Osteoblast (primary cell): ENCODE measurements at regions not wholly inside any gene's neighbourhood (a gene's known extent, or its start where the extent isn't known, plus 50 kb on each side); places are given as distances from the start of the nearest gene placed in this dataset.

Source experiments
- DNase-seq: peaks from one replicate; pipeline ENCODE4 v3.0.0; 2011; ENCODE audit warnings: low spot score, mixed read lengths; ENCODE audit not compliant: insufficient read length; ENCODE audit errors: missing footprints
- H2AFZ ChIP-seq: 2 replicates; pipeline ENCODE4 v1.6.0; 2011; ENCODE audit warnings: mild to moderate bottlenecking, low read length
- H3K27ac ChIP-seq: 2 replicates; pipeline ENCODE4 v1.5.1; 2011; ENCODE audit warnings: mild to moderate bottlenecking, low read depth, low read length, moderate library complexity
- H3K27me3 ChIP-seq: 2 replicates; pipeline ENCODE4 v1.6.0; 2012; ENCODE audit warnings: mild to moderate bottlenecking, control low read depth, inconsistent platforms, low read length, moderate library complexity; ENCODE audit not compliant: insufficient read depth
- H3K36me3 ChIP-seq: 2 replicates; pipeline ENCODE4 v1.5.1; 2011; ENCODE audit warnings: mild to moderate bottlenecking, low read length, control low read depth, moderate library complexity; ENCODE audit not compliant: insufficient read depth
- H3K4me1 ChIP-seq: 2 replicates; pipeline ENCODE4 v1.5.1; 2011; ENCODE audit warnings: mild to moderate bottlenecking, low read length, control low read depth, moderate library complexity; ENCODE audit not compliant: insufficient read depth
- H3K4me2 ChIP-seq: 2 replicates; pipeline ENCODE4 v1.6.0; 2011; ENCODE audit warnings: mild to moderate bottlenecking, low read length; ENCODE audit not compliant: insufficient read depth
- H3K4me3 ChIP-seq: fragments of 200-600 bp; sonication (generic); 3 replicates; pipeline ENCODE4 v1.5.1; 2012; ENCODE audit warnings: mild to moderate bottlenecking, low read length, inconsistent platforms; ENCODE audit not compliant: insufficient read depth
- H3K79me2 ChIP-seq: 2 replicates; pipeline ENCODE4 v1.6.0; 2012; ENCODE audit warnings: mild to moderate bottlenecking, low read length, control low read depth, inconsistent platforms; ENCODE audit not compliant: insufficient read depth
- H3K9me3 ChIP-seq: 2 replicates; pipeline ENCODE4 v1.5.1; 2011; ENCODE audit warnings: low read depth, low read length, control low read depth
- H4K20me1 ChIP-seq: 2 replicates; pipeline ENCODE4 v1.6.0; 2012; ENCODE audit warnings: mild to moderate bottlenecking, low read length, control low read depth; ENCODE audit not compliant: insufficient read depth
- TF ChIP-seq, protein P1 (sequence below): IDR thresholded peaks from 2 replicates; pipeline ENCODE4 v1.5.1; 2011; ENCODE audit warnings: mild to moderate bottlenecking, low read depth, low read length, moderate library complexity; ENCODE audit errors: extremely low read depth

- DNase-seq: no peak
- H3K36me3 ChIP-seq: no peaks in the 10 kb centered on the region
- H3K79me2 ChIP-seq: no peaks in the 10 kb centered on the region
- no peak overlapping the region for H2AFZ ChIP-seq
- H3K4me1 ChIP-seq: no peaks in the 10 kb centered on the region
- H3K27me3 ChIP-seq: no peaks in the 10 kb centered on the region
- no peaks in the 10 kb centered on the region for H4K20me1 ChIP-seq
- H3K9me3 ChIP-seq: no peaks in the 10 kb centered on the region
- H3K27ac ChIP-seq: no peak overlapping the region
- no peak overlapping the region for H3K4me2 ChIP-seq
- H3K4me3 ChIP-seq: no peak overlapping the region
- TF ChIP-seq, protein P1, sequence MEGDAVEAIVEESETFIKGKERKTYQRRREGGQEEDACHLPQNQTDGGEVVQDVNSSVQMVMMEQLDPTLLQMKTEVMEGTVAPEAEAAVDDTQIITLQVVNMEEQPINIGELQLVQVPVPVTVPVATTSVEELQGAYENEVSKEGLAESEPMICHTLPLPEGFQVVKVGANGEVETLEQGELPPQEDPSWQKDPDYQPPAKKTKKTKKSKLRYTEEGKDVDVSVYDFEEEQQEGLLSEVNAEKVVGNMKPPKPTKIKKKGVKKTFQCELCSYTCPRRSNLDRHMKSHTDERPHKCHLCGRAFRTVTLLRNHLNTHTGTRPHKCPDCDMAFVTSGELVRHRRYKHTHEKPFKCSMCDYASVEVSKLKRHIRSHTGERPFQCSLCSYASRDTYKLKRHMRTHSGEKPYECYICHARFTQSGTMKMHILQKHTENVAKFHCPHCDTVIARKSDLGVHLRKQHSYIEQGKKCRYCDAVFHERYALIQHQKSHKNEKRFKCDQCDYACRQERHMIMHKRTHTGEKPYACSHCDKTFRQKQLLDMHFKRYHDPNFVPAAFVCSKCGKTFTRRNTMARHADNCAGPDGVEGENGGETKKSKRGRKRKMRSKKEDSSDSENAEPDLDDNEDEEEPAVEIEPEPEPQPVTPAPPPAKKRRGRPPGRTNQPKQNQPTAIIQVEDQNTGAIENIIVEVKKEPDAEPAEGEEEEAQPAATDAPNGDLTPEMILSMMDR: no peak
Observed at GRCh38 chr1:36582066-36582755, 99.5 kb upstream of the CSF3R start.

DNA sequence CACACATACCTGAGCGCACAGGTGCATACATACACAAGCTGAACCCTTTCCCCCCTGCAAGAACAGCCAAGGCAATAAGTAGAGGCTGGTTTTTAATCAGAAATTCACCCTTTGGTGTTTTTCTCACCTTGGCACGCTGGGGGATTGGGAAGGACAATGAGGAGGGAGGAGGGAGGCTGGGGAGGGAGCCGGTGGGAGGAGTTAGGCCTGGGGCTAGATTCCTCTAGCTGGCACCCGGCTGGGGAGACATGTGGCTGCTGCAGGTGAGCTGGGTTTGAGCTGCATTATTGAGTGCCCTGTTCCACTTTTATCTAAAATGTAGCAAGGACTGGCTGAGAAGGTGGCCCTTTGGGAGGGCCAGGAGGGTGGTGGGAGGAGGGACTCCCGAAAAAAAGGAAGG is 97.8 kb upstream of the CSF3R start:
- Histone ChIP-seq H4K20me1 (no peaks in the 10 kb centered on the region), H3K4me1 (no peaks in the 10 kb centered on the region), H3K79me2 (no peaks in the 10 kb centered on the region), H3K36me3 (no peaks in the 10 kb centered on the region), H3K4me3 (no peak overlapping the region), H2AFZ (no peak overlapping the region), H3K9me3 (no peaks in the 10 kb centered on the region), H3K27ac (no peak overlapping the region), H3K27me3 (no peaks in the 10 kb centered on the region), H3K4me2 (no peak overlapping the region)
- TF ChIP-seq, protein P1: no peak
- DNase-seq: no peak

DNA sequence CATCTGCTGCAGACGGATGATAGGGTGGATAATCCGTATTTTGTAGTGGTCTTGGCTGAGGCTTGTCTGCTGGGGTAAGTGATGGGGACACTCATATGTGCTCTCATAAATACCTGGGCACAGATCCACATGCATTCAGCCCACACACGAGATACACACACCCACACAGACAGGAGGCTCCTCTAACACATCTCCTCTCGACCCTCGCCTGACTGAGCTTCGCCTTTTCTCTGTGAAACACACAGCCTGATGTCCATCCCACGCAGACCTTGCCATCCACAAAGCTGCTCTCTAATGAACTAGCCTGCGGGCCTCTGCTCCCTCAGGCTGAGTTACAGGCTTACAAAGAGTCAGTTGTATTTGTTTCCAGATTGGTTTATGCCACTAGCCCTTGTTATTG is 96.3 kb upstream of the CSF3R start:
- Histone ChIP-seq H3K9me3 (no peaks in the 10 kb centered on the region), H3K4me2 (no peak overlapping the region), H3K4me3 (no peak overlapping the region), H3K4me1 (no peaks in the 10 kb centered on the region), H3K36me3 (no peaks in the 10 kb centered on the region), H3K27me3 (no peaks in the 10 kb centered on the region), H4K20me1 (no peaks in the 10 kb centered on the region), H3K79me2 (no peaks in the 10 kb centered on the region), H2AFZ (no peak overlapping the region), H3K27ac (no peak overlapping the region)
- TF ChIP-seq, protein P1: no peak
- no peak for DNase-seq

DNA sequence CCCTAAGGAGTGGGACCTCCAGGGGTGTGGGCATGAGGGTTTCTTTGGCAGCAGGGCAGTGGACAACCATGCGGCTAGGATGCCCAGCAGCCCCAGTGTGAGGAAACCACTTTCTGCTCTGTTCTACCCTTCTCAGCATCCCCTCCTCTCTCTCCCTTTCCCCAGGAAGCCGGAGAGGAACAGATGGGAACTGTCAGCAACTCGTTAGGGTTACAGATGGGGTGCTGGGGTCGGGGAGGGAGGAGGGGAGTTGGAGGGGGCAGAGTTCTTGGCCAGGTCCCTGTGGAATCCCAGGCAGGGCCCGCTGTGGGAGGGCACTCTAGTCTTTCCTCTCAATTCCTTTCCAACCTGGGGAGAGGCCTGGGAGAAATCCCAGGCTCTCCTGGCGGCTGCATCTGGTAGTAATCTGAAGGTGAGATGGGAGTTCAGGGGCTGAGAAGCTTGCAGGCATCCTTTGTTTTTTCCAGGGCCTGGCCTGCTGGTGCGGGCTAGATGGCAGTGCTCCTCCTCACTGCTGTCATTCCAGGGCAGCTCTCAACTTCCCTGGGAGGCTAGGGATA is 93.9 kb upstream of the CSF3R start:
- Histone ChIP-seq H4K20me1 (no peaks in the 10 kb centered on the region), H3K4me1 (no peaks in the 10 kb centered on the region), H2AFZ (no peak overlapping the region), H3K9me3 (no peaks in the 10 kb centered on the region), H3K79me2 (no peaks in the 10 kb centered on the region), H3K4me3 (no peak overlapping the region), H3K27ac (no peak overlapping the region), H3K27me3 (no peaks in the 10 kb centered on the region), H3K36me3 (no peaks in the 10 kb centered on the region), H3K4me2 (no peak overlapping the region)
- DNase-seq: no peak
- TF ChIP-seq, protein P1: no peak
